Left colon (tissue), 2 donors: ENCODE measurements at regions not wholly inside any gene's neighbourhood (a gene's known extent, or its start where the extent isn't known, plus 50 kb on each side); places are given as distances from the start of the nearest gene placed in this dataset.
A peak's percentile ranks its signal among the peaks of the same experiment; 100 is the strongest.
"Not testable (repeated sequence)": the region's sequence is repeated elsewhere in the genome, so short reads cannot be mapped to it uniquely, and the experiment has no call there.

Experiments
- ATAC-seq: fragments of 200-7000 bp; cut with Tn5 transposase; one replicate; pipeline ENCODE4 v1.9.1; 2020; ENCODE audit warnings: mild to moderate bottlenecking, moderate library complexity
- DNase-seq, 2 donors: peaks; one replicate each; pipeline ENCODE4 v3.0.0-alpha.2; 2020
- intact Hi-C, 2 donors: fragments of 100-400 bp; cut with DNase I in 1 of 2; cut with micrococcal nuclease in 1 of 2; formaldehyde crosslinking; loops; one replicate each; pipeline versions ENCODE4 v1.11.2 to v1.14.0; 2022; cut with DNase I, micrococcal nuclease
- donor health status: DM: no; HTN: no; CAD: no.
- donor health status: DM: yes; HTN: yes; CAD: no.

GRCh38 chr14:25699981-25700380 lies 650.0 kb upstream of the STXBP6 start:
- ATAC-seq (no peak), DNase-seq (no peak)
- intact Hi-C loops, result no loop called here

- ATAC-seq (no peak), DNase-seq (no peak)
- intact Hi-C loops, result no loop called here
Measured at GRCh38 chr14:25698111-25698510, 648.2 kb upstream of the STXBP6 start.

DNA sequence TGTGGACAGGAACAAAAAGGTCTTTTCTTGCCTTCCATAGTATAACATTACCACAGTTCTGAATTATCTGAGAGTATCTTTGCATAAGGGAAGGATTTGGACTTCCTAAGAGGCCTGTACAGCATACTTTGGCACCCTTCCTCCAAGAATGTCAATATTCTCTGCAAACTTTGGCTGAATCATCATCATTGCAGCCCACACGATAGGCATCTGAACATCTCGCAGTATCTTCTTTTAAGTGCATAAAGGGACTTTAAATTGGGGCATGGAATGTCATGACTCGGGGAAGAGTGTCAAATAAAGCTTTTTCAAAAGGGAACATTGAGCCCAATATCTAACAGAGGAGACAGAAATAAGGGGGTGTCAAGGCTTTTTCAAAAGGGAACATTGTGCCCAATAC lies 646.2 kb upstream of the STXBP6 start:
- intact Hi-C loops, result no loop called here
- no peak for DNase-seq
- ATAC-seq, result no peak

DNA sequence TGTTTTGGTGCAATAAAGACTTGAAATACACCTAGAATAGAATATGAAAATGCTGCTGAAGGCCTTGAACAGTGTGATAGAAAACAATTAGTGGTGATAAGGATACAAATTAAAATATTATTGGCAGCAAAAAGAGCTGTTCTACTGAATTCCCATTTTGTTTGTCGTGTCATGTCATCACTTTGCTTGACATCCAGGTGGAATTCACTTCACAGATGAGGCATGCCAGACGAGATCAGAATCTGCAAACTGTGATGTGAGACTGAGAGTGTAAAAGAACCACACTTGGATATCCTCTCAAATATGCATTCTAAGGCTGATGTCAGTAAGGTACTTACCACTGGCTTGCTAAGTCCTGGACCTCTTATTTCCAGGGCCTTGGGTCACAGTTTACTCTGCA lies 635.1 kb upstream of the STXBP6 start:
- no peak for DNase-seq
- intact Hi-C loops, result no loop called here
- no peak for ATAC-seq

DNA sequence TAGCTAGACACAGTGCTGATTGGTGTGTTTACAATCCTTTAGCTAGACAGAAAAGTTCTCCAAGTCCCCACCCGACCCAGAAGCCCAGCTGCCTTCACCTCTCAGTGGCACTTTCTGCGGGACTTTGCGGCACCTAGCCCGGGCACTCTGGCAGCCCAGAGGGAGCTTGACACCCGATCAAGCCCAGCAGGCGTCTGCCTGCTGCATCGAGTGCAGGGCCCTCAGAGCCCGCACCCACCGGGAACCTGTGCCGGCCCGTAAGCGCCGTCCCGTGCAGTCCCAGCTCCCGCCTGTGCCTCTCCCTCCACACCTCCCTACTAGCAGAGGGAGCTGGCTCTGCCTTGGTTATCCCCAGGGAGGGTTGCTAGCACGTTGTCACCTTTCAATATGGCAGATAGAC lies 631.0 kb upstream of the STXBP6 start:
- no peak for ATAC-seq

DNA sequence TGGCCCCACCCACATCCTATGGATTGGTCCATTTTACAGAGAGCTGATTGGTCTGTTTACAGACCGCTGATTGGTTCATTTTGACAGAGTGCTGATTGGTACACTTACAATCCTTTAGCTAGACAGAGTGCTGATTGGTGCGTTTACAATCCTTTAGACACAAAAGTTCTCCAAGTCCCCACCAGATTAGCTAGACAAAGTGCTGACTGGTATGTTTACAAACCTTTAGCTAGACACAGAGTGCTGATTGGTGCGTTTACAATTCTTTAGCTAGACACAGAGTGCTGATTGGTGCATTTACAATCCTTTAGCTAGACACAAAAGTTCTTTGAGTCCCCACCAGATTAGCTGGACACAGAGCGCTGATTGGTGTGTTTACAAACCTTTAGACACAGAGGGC lies 630.6 kb upstream of the STXBP6 start:
- ATAC-seq, intact Hi-C loops, DNase-seq: not testable (repeated sequence)

More for the DNA sequence above, 631.0 kb upstream of the STXBP6 start:
- no peak for DNase-seq
- intact Hi-C loops, result no loop called here

DNA sequence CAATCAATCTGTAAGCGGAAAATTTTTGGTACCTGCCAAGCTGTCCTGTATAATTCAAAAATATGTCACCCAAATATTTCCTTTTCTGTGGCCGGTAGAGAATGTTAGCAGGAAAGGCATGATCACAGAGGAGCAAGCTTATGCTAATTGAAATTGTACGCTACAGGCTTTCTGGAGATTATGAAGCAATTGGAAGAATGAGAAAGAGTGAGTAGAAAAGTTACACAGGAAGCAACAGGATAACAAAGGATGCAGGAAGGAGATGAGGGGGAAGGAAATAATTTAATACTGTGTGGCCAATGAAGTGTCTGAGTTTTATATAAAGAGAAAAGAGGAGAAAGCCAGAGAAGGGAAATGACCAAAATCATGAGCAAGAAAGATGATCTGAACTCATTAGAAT lies 627.2 kb upstream of the STXBP6 start:
- intact Hi-C loops, result no loop called here
- DNase-seq (no peak), ATAC-seq (no peak)

DNA sequence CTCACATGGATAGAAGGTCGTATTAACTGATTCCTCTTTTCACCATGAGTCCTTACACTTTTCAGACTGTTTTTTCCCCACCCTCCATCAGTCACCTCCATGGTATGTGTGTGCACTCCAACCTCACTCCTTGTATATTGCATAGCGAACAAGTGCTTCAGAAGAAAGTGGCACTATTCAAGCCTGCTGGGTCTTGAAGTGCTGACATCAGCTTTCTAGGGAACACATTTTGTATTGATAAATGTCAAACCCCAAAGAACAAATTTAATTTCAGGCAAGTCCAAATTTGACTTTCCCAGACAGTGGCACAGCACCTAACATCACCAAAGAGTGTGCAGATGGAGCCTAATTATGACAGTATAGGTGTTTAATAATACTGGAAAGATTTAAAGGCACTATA lies 617.4 kb upstream of the STXBP6 start:
- DNase-seq (no peak), ATAC-seq (no peak)
- intact Hi-C loops, result no loop called here

DNA sequence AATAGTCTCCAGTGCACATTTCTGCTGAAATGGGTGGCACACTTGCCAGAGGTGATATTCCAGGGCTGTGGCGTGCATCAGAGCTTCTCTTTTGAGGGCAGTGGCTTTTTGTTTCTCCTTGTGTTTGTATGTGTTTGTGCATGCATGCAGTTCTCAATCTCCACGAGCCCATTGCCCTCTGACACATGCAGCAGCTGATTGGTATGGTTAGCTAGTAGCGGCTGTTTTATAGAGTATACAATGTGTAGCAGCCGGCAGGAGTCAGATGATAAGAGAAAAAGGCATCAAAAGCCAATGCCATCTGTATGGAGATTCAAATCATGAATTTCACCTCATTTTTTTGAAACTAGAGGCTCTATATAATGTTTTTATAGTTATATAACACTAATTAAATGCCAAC lies 616.9 kb upstream of the STXBP6 start:
- intact Hi-C loops, result no loop called here
- DNase-seq, result no peak
- ATAC-seq, result no peak

GRCh38 chr14:25658988-25659387 lies 609.0 kb upstream of the STXBP6 start:
- DNase-seq (no peak), ATAC-seq (peak; percentile 84)
- intact Hi-C loops, result no loop called here

DNA sequence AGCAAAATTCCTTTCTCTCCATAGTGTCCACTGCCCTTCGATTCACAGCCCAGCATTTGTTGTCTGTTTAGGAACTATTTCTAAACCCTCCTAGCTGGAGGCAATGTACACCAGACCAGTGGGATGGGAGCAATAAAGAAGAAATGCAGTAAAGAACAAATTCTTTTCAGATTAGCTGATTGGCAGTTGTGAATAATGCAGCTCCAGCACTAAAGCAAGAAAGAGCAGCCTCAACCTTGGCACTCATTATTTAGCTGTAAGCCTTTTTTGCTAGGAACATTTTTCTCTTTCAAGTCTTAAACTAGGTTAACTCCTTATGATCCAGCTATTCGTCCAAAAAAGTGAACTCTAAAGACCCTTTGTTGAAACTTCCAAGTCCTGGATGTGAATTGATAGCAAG lies 580.5 kb upstream of the STXBP6 start:
- intact Hi-C loops, result no loop called here
- no peak for DNase-seq
- no peak for ATAC-seq

DNA sequence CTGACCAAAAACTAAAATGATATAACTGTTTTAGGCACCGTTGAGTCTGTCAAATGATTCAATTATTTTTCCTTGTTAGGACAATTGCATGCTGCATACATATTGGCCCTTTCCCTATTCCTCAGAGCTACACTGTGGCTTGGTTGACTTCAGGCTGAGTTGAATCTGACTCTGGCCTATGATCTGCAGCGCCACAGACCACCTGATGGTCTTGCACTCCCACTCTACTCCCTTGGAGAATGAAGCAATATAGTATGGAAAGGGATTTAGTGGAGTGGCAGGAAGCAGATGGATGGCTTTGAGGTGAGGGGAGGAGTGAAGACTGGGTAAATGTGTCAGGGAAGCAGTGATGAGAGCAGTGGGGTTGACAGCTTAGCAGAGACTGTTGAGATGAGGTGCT lies 579.0 kb upstream of the STXBP6 start:
- no peak for ATAC-seq

GRCh38 chr14:25628390-25628789 lies 578.4 kb upstream of the STXBP6 start:
- no peak for ATAC-seq
- DNase-seq, result no peak
- intact Hi-C loops, result no loop called here

More for the DNA sequence above, 579.0 kb upstream of the STXBP6 start:
- intact Hi-C loops, result no loop called here
- no peak for DNase-seq

GRCh38 chr14:25626986-25627385 lies 577.0 kb upstream of the STXBP6 start:
- no peak for ATAC-seq
- DNase-seq, result no peak
- intact Hi-C loops, result no loop called here

GRCh38 chr14:25622763-25623162 lies 572.8 kb upstream of the STXBP6 start:
- no peak for DNase-seq
- ATAC-seq, result no peak

GRCh38 chr14:25620515-25620914 lies 570.6 kb upstream of the STXBP6 start:
- DNase-seq (no peak), ATAC-seq (no peak)
- intact Hi-C loops, result no loop called here

More at GRCh38 chr14:25622763-25623162, 572.8 kb upstream of the STXBP6 start:
- intact Hi-C loops, result no loop called here

GRCh38 chr14:25615174-25615573 lies 565.2 kb upstream of the STXBP6 start:
- intact Hi-C loops, result no loop called here
- DNase-seq (no peak), ATAC-seq (no peak)

DNA sequence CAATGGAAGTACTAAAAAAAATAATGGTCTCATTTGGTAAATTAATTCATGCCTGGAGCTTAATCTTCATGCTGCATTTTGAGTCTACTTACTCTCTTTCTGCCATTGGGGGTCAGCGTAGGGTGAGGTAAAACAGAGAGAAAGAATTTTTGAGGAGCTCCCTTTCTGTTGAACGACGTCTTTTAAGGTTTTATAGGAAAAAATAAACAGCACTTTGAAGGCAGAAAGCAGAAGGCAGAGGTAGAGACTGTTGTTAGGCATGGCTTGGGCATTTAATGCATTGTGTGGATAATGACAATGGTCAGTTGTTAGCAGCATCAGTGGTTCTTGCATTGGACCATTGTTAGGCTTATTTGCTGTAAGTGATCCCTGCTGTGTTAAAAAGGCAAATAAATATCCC lies 557.2 kb upstream of the STXBP6 start:
- no peak for DNase-seq
- no peak for ATAC-seq
- intact Hi-C loops, result no loop called here

DNA sequence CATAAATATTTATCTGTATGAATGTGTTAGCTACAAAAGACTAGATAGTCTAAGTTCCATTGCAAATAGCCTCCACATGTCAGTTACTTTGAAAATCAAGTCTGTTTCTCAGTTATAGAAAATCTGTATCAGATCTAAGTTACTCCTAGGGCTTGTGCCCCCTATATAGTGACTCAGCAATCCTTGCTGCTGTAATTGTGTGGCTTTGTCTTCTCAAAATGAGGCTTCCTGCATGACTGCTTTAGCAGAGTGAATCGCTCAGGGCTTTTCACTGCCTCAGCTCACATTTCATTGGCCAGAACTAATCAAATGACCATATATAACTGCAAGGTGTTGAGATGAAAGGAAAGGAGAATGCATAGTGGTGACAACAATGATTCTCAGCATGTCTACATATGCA lies 552.2 kb upstream of the STXBP6 start:
- intact Hi-C loops, result no loop called here
- DNase-seq (no peak), ATAC-seq (no peak)

- ATAC-seq (no peak), DNase-seq (no peak)
- intact Hi-C loops, result no loop called here
Measured at GRCh38 chr14:25588751-25589150, 538.8 kb upstream of the STXBP6 start.

- ATAC-seq (no peak), DNase-seq (no peak)
- intact Hi-C loops, result no loop called here
Measured at GRCh38 chr14:25574628-25575325, 524.8 kb upstream of the STXBP6 start.
